ENCODE measurements at regions not wholly inside any gene's neighbourhood (a gene's known extent, or its start where the extent isn't known, plus 50 kb on each side); places are given as distances from the start of the nearest gene placed in this dataset.

GRCh38 chr2:15769676-15770547, 170.4 kb upstream of the MYCN start:
- DNase-seq = no peak
- H3K36me3 ChIP-seq = no peaks in the 10 kb centered on the region
- H3K9me3 ChIP-seq (ENCODE audit: severe bottlenecking) = no peaks in the 10 kb centered on the region
- no peak overlapping the region for H3K4me3 ChIP-seq (ENCODE audit: low read depth, low read length)
- TF ChIP-seq CTCF (IDR thresholded peaks at IDR 0.05; ENCODE audit: low read depth, low read length) = no peak
- H3K27ac ChIP-seq = no peak overlapping the region
- no peaks in the 10 kb centered on the region for H3K27me3 ChIP-seq (ENCODE audit: insufficient read depth, low read depth, severe bottlenecking)

- no peaks in the 10 kb centered on the region for H3K27me3 ChIP-seq (ENCODE audit: insufficient read depth, low read depth, severe bottlenecking)
- TF ChIP-seq CTCF (IDR thresholded peaks at IDR 0.05; ENCODE audit: low read depth, low read length) = no peak
- H3K27ac ChIP-seq = no peak overlapping the region
These were observed 169.7 kb upstream of the MYCN start for GRCh38 chr2:15770606-15771005.

GRCh38 chr2:15771124-15771523, 169.2 kb upstream of the MYCN start:
- Histone ChIP-seq H3K4me3 (ENCODE audit: low read depth, low read length) (no peak overlapping the region), H3K27me3 (ENCODE audit: insufficient read depth, low read depth, severe bottlenecking) (no peaks in the 10 kb centered on the region), H3K27ac (no peak overlapping the region), H3K36me3 (no peaks in the 10 kb centered on the region), H3K9me3 (ENCODE audit: severe bottlenecking) (peaks cover 2% of the 10 kb centered on the region)
- no peak for TF ChIP-seq CTCF (IDR thresholded peaks at IDR 0.05; ENCODE audit: low read depth, low read length)
- no peak for DNase-seq

More at GRCh38 chr2:15770606-15771005, 169.7 kb upstream of the MYCN start:
- Histone ChIP-seq H3K4me3 (ENCODE audit: low read depth, low read length) (no peak overlapping the region), H3K36me3 (no peaks in the 10 kb centered on the region), H3K9me3 (ENCODE audit: severe bottlenecking) (peaks cover 1% of the 10 kb centered on the region)
- no peak for DNase-seq

- TF ChIP-seq CTCF (IDR thresholded peaks at IDR 0.05; ENCODE audit: low read depth, low read length) = no peak
- no peaks in the 10 kb centered on the region for H3K27me3 ChIP-seq (ENCODE audit: insufficient read depth, low read depth, severe bottlenecking)
- DNase-seq = no peak
These were observed 168.2 kb upstream of the MYCN start for GRCh38 chr2:15772086-15772595.

GRCh38 chr2:15772681-15773080, 167.7 kb upstream of the MYCN start:
- no peak for DNase-seq
- TF ChIP-seq CTCF (IDR thresholded peaks at IDR 0.05; ENCODE audit: low read depth, low read length) = no peak

More at GRCh38 chr2:15772086-15772595, 168.2 kb upstream of the MYCN start:
- H3K4me3 ChIP-seq (ENCODE audit: low read depth, low read length) = no peak overlapping the region
- no peaks in the 10 kb centered on the region for H3K36me3 ChIP-seq
- H3K9me3 ChIP-seq (ENCODE audit: severe bottlenecking) = peaks cover 2% of the 10 kb centered on the region
- H3K27ac ChIP-seq = no peak overlapping the region

More at GRCh38 chr2:15772681-15773080, 167.7 kb upstream of the MYCN start:
- no peaks in the 10 kb centered on the region for H3K36me3 ChIP-seq
- no peaks in the 10 kb centered on the region for H3K27me3 ChIP-seq (ENCODE audit: insufficient read depth, low read depth, severe bottlenecking)
- H3K9me3 ChIP-seq (ENCODE audit: severe bottlenecking) = peaks cover 2% of the 10 kb centered on the region
- H3K27ac ChIP-seq = no peak overlapping the region
- H3K4me3 ChIP-seq (ENCODE audit: low read depth, low read length) = no peak overlapping the region
